OCI-LY3 (cell line): ENCODE measurements at regions not wholly inside any gene's neighbourhood (a gene's known extent, or its start where the extent isn't known, plus 50 kb on each side); places are given as distances from the start of the nearest gene placed in this dataset.
"Not testable (repeated sequence)": the region's sequence is repeated elsewhere in the genome, so short reads cannot be mapped to it uniquely, and the experiment has no call there.

ENCODE experiments used
- H2AFZ ChIP-seq: fragments of 200-600, 300-600 bp; shearing (Covaris generic); 2 replicates; pipeline ENCODE4 v1.6.0; 2014; ENCODE audit warnings: antibody characterized with exemption, low read depth, low read length
- H3K27ac ChIP-seq: fragments of 200-600, 300-600 bp; sonication (generic); 2 replicates; pipeline ENCODE4 v1.5.1; 2014; ENCODE audit warnings: mild to moderate bottlenecking, low read length, moderate library complexity, mixed read lengths
- H3K27me3 ChIP-seq: fragments of 200-600, 300-600 bp; sonication (generic); 2 replicates; pipeline ENCODE4 v1.6.1; 2014; ENCODE audit warnings: low read depth, low read length, mixed read lengths
- H3K36me3 ChIP-seq: fragments of 200-600, 300-600 bp; sonication (generic); replicated peaks from 2 replicates; pipeline ENCODE3; 2014; ENCODE audit warnings: low read depth, low read length, mixed read lengths
- H3K4me1 ChIP-seq: fragments of 300-600, 200-600 bp; sonication (generic); 2 replicates; pipeline ENCODE4 v1.6.1; 2014; ENCODE audit warnings: low read length, mixed read lengths
- H3K4me2 ChIP-seq: fragments of 200-600, 300-600 bp; sonication (generic); 2 replicates; pipeline ENCODE4 v1.6.1; 2014; ENCODE audit warnings: low read length, mixed read lengths
- H3K4me3 ChIP-seq: fragments of 300-600, 200-600 bp; sonication (generic); 2 replicates; pipeline ENCODE4 v1.5.1; 2014; ENCODE audit warnings: antibody characterized with exemption, mild to moderate bottlenecking, low read length, moderate library complexity
- H3K79me2 ChIP-seq: fragments of 300-600, 200-600 bp; shearing (Covaris generic); 2 replicates; pipeline ENCODE4 v1.6.1; 2014; ENCODE audit warnings: mild to moderate bottlenecking, low read length, mixed read lengths
- H3K9ac ChIP-seq: fragments of 300-600, 200-600 bp; shearing (Covaris generic); 2 replicates; pipeline ENCODE4 v1.6.0; 2014; ENCODE audit warnings: mild to moderate bottlenecking, low read length, moderate library complexity
- H3K9me3 ChIP-seq: fragments of 200-600, 300-600 bp; shearing (Covaris generic); 2 replicates; pipeline ENCODE4 v1.6.1; 2014; ENCODE audit warnings: low read length, mixed read lengths; ENCODE audit not compliant: insufficient read depth
- H4K20me1 ChIP-seq: fragments of 200-600, 300-600 bp; sonication (generic); 2 replicates; pipeline ENCODE4 v1.6.1; 2016; ENCODE audit warnings: low read length, mixed read lengths; ENCODE audit not compliant: insufficient read depth
- EZH2phosphoT487 ChIP-seq: fragments of 200-600 bp; shearing (Covaris generic); IDR thresholded peaks from 2 replicates; pipeline ENCODE4 v1.6.1; 2018; ENCODE audit warnings: antibody characterized with exemption, mixed run types, low read depth
- TF ChIP-seq, protein P1 (sequence below): fragments of 200-600, 300-600 bp; sonication (generic); IDR thresholded peaks from 2 replicates; pipeline ENCODE4 v1.5.1; 2014; ENCODE audit warnings: antibody characterized with exemption, low read length, low read depth

- TF ChIP-seq EZH2phosphoT487, result no peak
- TF ChIP-seq, protein P1, sequence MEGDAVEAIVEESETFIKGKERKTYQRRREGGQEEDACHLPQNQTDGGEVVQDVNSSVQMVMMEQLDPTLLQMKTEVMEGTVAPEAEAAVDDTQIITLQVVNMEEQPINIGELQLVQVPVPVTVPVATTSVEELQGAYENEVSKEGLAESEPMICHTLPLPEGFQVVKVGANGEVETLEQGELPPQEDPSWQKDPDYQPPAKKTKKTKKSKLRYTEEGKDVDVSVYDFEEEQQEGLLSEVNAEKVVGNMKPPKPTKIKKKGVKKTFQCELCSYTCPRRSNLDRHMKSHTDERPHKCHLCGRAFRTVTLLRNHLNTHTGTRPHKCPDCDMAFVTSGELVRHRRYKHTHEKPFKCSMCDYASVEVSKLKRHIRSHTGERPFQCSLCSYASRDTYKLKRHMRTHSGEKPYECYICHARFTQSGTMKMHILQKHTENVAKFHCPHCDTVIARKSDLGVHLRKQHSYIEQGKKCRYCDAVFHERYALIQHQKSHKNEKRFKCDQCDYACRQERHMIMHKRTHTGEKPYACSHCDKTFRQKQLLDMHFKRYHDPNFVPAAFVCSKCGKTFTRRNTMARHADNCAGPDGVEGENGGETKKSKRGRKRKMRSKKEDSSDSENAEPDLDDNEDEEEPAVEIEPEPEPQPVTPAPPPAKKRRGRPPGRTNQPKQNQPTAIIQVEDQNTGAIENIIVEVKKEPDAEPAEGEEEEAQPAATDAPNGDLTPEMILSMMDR, result no peak
- Histone ChIP-seq H4K20me1 (no peaks in the 10 kb centered on the region), H3K4me2 (no peak overlapping the region), H3K36me3 (no peaks in the 10 kb centered on the region), H3K4me1 (no peaks in the 10 kb centered on the region), H3K4me3 (no peak overlapping the region), H3K79me2 (no peaks in the 10 kb centered on the region), H3K27me3 (no peaks in the 10 kb centered on the region), H2AFZ (no peak overlapping the region), H3K9ac (no peak overlapping the region), H3K27ac (no peak overlapping the region), H3K9me3 (no peaks in the 10 kb centered on the region)
These were observed 430.0 kb upstream of the KAZN start for GRCh38 chr1:14168326-14169063.

- Histone ChIP-seq H3K36me3 (no peaks in the 10 kb centered on the region), H3K4me1 (0 out of 2 replicates have a peak, but pooled peaks cover 6% of the 10 kb centered on the region), H3K79me2 (no peaks in the 10 kb centered on the region), H2AFZ (no peak overlapping the region), H3K4me2 (no peak overlapping the region), H3K4me3 (no peak overlapping the region), H3K9ac (no peak overlapping the region), H3K27me3 (no peaks in the 10 kb centered on the region), H3K9me3 (no peaks in the 10 kb centered on the region), H4K20me1 (no peaks in the 10 kb centered on the region), H3K27ac (no peak overlapping the region)
- no peak for TF ChIP-seq EZH2phosphoT487
- TF ChIP-seq, protein P1, result no peak
These were observed 424.9 kb upstream of the KAZN start for GRCh38 chr1:14173598-14173997.

DNA sequence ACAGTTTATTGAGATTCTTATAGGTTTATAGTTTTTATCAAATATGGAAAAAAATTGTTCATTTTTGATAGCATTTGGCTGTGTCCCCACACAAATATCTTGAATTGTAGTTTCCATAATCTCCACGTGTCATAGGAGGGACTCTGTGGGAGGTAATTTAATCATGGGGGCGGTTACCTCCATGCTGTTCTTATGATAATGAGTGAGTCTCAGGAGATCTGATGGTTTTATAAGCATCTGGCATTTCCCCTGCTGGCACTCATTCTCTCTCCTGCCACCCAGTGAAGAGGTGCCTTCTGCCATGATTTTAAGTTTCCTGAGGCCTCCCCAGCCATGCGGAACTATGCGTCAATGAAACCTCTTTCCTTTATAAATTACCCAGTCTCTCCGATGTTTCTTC, 420.6 kb upstream of the KAZN start:
- H3K36me3 ChIP-seq, H4K20me1 ChIP-seq, H3K9me3 ChIP-seq, H3K4me2 ChIP-seq, H3K9ac ChIP-seq, H3K27me3 ChIP-seq, H3K27ac ChIP-seq, H3K79me2 ChIP-seq, H3K4me3 ChIP-seq, H2AFZ ChIP-seq, H3K4me1 ChIP-seq: not testable (repeated sequence)

DNA sequence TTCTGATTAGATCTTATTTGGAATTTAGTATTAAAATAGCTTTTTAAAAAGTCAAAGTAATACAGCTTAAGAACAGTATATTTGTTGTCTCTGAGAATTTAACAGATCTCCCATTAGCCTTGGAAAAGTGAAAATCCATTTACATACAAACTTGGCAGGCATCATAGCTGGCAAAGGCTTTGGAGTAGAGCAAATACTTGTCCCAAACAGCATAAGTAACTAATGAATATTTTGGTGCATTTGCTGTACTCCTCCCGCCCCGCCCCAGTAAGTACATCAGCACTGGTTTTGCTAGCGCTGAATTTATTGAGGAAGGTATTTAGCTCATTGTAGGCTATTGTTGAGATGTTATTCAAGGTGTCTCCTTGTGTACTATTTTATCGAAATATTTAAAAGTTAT, 417.7 kb upstream of the KAZN start:
- H4K20me1 ChIP-seq, result no peaks in the 10 kb centered on the region
- no peak overlapping the region for H3K9ac ChIP-seq
- no peaks in the 10 kb centered on the region for H3K9me3 ChIP-seq
- H3K79me2 ChIP-seq, result no peaks in the 10 kb centered on the region
- no peak for TF ChIP-seq EZH2phosphoT487
- TF ChIP-seq, protein P1, result no peak
- no peaks in the 10 kb centered on the region for H3K36me3 ChIP-seq
- H3K4me2 ChIP-seq, result no peak overlapping the region
- no peak overlapping the region for H3K4me3 ChIP-seq
- H3K27ac ChIP-seq, result no peak overlapping the region; the same call in 1 of the 2 replicates
- no peaks in the 10 kb centered on the region for H3K27me3 ChIP-seq
- 0 out of 2 replicates have a peak, but pooled peaks cover 6% of the 10 kb centered on the region for H3K4me1 ChIP-seq
- H2AFZ ChIP-seq, result no peak overlapping the region
